Right lobe of liver (tissue), 6 donors: ENCODE measurements at regions not wholly inside any gene's neighbourhood (a gene's known extent, or its start where the extent isn't known, plus 50 kb on each side); places are given as distances from the start of the nearest gene placed in this dataset.

ENCODE experiments used
- ATAC-seq, 4 donors: fragments of 200-7000 bp; cut with Tn5 transposase; one replicate each; pipeline ENCODE4 v1.9.1; 2020; ENCODE audit warnings: mild to moderate bottlenecking in 4 of 4, moderate library complexity in 4 of 4
- DNase-seq, 3 donors: peaks; one replicate each; pipeline ENCODE4 v3.0.0-alpha.2; 2020
- H3K27ac ChIP-seq, 3 donors: fragments of 200-600 bp; one replicate each; pipeline ENCODE4 v1.8.0; 2022
- H3K27me3 ChIP-seq, 2 donors: fragments of 200-600 bp; one replicate each; pipeline ENCODE4 v1.8.0; 2022
- H3K36me3 ChIP-seq, 4 donors: fragments of 200-600 bp; sonication (generic) in 1 of 4; one replicate each; pipeline versions ENCODE4 v1.5.1 to v1.8.0; 2017 to 2022; ENCODE audit warnings: control low read depth in 1 of 4
- H3K4me1 ChIP-seq, 4 donors: fragments of 200-600 bp; sonication (generic) in 1 of 4; one replicate each; pipeline versions ENCODE4 v1.5.1 to v1.8.0; 2017 to 2022; ENCODE audit warnings: control low read depth in 1 of 4
- H3K4me3 ChIP-seq, 3 donors: fragments of 200-600 bp; one replicate each; pipeline ENCODE4 v1.8.0; 2022
- H3K9me3 ChIP-seq, 4 donors: fragments of 200-600 bp; sonication (generic) in 1 of 4; one replicate each; pipeline versions ENCODE4 v1.5.1 to v1.8.0; 2017 to 2022; ENCODE audit warnings: control low read depth in 1 of 4
- CTCF ChIP-seq, 4 donors: fragments of 200-600 bp in 3 of 4; fragments of 450-650 bp in 1 of 4; IDR thresholded peaks; one replicate each; pipeline versions ENCODE4 v1.5.1 to v1.8.0; 2016 to 2022; ENCODE audit warnings: antibody characterized with exemption in 4 of 4, mild to moderate bottlenecking in 2 of 4
- POLR2A ChIP-seq: fragments of 450-650 bp; IDR thresholded peaks from one replicate; pipeline ENCODE4 v1.6.1; 2017; ENCODE audit warnings: antibody characterized with exemption, mild to moderate bottlenecking
- WGBS: methylation state at CpG from one replicate; pipeline ENCODE4 v1.1.6; 2018; ENCODE audit warnings: low coverage, low lambda C conversion rate; ENCODE audit not compliant: insufficient coverage; ENCODE audit errors: missing lambda C conversion rate; 5-methylcytosine and 5-hydroxymethylcytosine counted together
- intact Hi-C, 2 donors: fragments of 100-400 bp; cut with DNase I; formaldehyde crosslinking; loops; one replicate each; pipeline versions ENCODE4 v1.11.2 to v1.14.1; 2022
- donor health status: DM: no; HTN: yes; CAD: no.
- donor health status: DM: no; HTN: no; CAD: no.
- donor health status: DM: no; HTN: no; CAD: no.
- donor health status: DM: no; HTN: yes; CAD: no.
- donor health status: DM: no; HTN: yes; CAD: no.

GRCh38 chr13:58852076-58852475, 1220.5 kb downstream of the PCDH17 start:
- intact Hi-C loops, result no loop called here

GRCh38 chr13:58855283-58855682, 1223.7 kb downstream of the PCDH17 start:
- no peaks in the 10 kb centered on the region for H3K4me1 ChIP-seq
- DNase-seq (no peak), ATAC-seq (no peak)
- no peaks in the 10 kb centered on the region for H3K27me3 ChIP-seq
- no peak overlapping the region for H3K27ac ChIP-seq
- no peaks in the 10 kb centered on the region for H3K36me3 ChIP-seq
- H3K9me3 ChIP-seq, result no peaks in the 10 kb centered on the region
- WGBS, result 31% methylated on average over 1 of the region's 1 CpG
- TF ChIP-seq CTCF (IDR thresholded peaks at IDR 0.05) (no peak), POLR2A (no peak)
- intact Hi-C loops, result no loop called here
- H3K4me3 ChIP-seq, result no peak overlapping the region

More at GRCh38 chr13:58852076-58852475, 1220.5 kb downstream of the PCDH17 start:
- 0% methylated on average over 1 of the region's 1 CpG for WGBS
- TF ChIP-seq CTCF (IDR thresholded peaks at IDR 0.05), result no peak
- TF ChIP-seq POLR2A, result no peak
- Histone ChIP-seq H3K27ac (no peak overlapping the region), H3K4me3 (no peak overlapping the region), H3K27me3 (no peaks in the 10 kb centered on the region), H3K9me3 (no peaks in the 10 kb centered on the region), H3K36me3 (no peaks in the 10 kb centered on the region), H3K4me1 (no peaks in the 10 kb centered on the region)
- no peak for DNase-seq
- no peak for ATAC-seq

GRCh38 chr13:58858870-58859371, 1227.4 kb downstream of the PCDH17 start:
- DNase-seq (peak in 1 of 3 donors; percentile 42), ATAC-seq (no peak)
- Histone ChIP-seq H3K4me3 (no peak overlapping the region), H3K27ac (no peak overlapping the region), H3K9me3 (no peaks in the 10 kb centered on the region), H3K27me3 (no peaks in the 10 kb centered on the region), H3K4me1 (no peaks in the 10 kb centered on the region), H3K36me3 (no peaks in the 10 kb centered on the region)
- intact Hi-C loops, result no loop called here
- 76% methylated on average over 5 of the region's 37 CpGs for WGBS
- TF ChIP-seq CTCF (IDR thresholded peaks at IDR 0.05) (no peak), POLR2A (no peak)

GRCh38 chr13:58865286-58865685, 1233.7 kb downstream of the PCDH17 start:
- H3K4me1 ChIP-seq, result no peaks in the 10 kb centered on the region
- TF ChIP-seq CTCF (IDR thresholded peaks at IDR 0.05) (no peak), POLR2A (no peak)
- intact Hi-C loops, result no loop called here
- no peaks in the 10 kb centered on the region for H3K27me3 ChIP-seq
- no peak for DNase-seq
- H3K36me3 ChIP-seq, result no peaks in the 10 kb centered on the region
- no peak for ATAC-seq
- H3K4me3 ChIP-seq, result no peak overlapping the region
- no peak overlapping the region for H3K27ac ChIP-seq
- no peaks in the 10 kb centered on the region for H3K9me3 ChIP-seq

- no peaks in the 10 kb centered on the region for H3K27me3 ChIP-seq
- no peaks in the 10 kb centered on the region for H3K9me3 ChIP-seq
- no peak overlapping the region for H3K4me3 ChIP-seq
- no peak for DNase-seq
- intact Hi-C loops, result no loop called here
- no peak overlapping the region for H3K27ac ChIP-seq
- H3K36me3 ChIP-seq, result no peaks in the 10 kb centered on the region
- TF ChIP-seq CTCF (IDR thresholded peaks at IDR 0.05), result no peak
- TF ChIP-seq POLR2A, result no peak
- no peaks in the 10 kb centered on the region for H3K4me1 ChIP-seq
- no peak for ATAC-seq
- 67% methylated on average over 1 of the region's 1 CpG for WGBS
Observed at GRCh38 chr13:58869566-58869965, 1238.0 kb downstream of the PCDH17 start.
